ENCODE measurements at regions not wholly inside any gene's neighbourhood (a gene's known extent, or its start where the extent isn't known, plus 50 kb on each side); places are given as distances from the start of the nearest gene placed in this dataset.

- TF ChIP-seq CTCF (IDR thresholded peaks at IDR 0.05; ENCODE audit: insufficient read depth, low read depth, low read length) (no peak), EZH2 (IDR thresholded peaks at IDR 0.05; ENCODE audit: insufficient read depth, low read length) (no peak)
Observed at GRCh38 chr18:41145516-41145915, 809.5 kb upstream of the PIK3C3 start.
